Gastroesophageal sphincter (tissue), 3 donors: ENCODE measurements at regions not wholly inside any gene's neighbourhood (a gene's known extent, or its start where the extent isn't known, plus 50 kb on each side); places are given as distances from the start of the nearest gene placed in this dataset.

Source experiments
- POLR2A ChIP-seq, 2 donors: fragments of 450-650 bp; IDR thresholded peaks; one replicate each; pipeline ENCODE4 v1.6.1; 2017; ENCODE audit warnings: antibody characterized with exemption in 2 of 2, mild to moderate bottlenecking in 2 of 2, moderate library complexity in 1 of 2
- POLR2AphosphoS5 ChIP-seq: sonication (generic); formaldehyde crosslinking; IDR thresholded peaks from one replicate; pipeline ENCODE4 v1.6.1; 2017; ENCODE audit warnings: antibody characterized with exemption
- TF ChIP-seq, protein P1 (sequence below), 4 experiments: fragments of 200-600 bp in 2 of 4; fragments of 450-650 bp in 2 of 4; sonication (generic) in 1 of 4; IDR thresholded peaks; one replicate each; pipeline ENCODE4 v1.5.1; 2017 to 2019; ENCODE audit warnings: antibody characterized with exemption in 4 of 4, mild to moderate bottlenecking in 2 of 4, moderate library complexity in 2 of 4

DNA sequence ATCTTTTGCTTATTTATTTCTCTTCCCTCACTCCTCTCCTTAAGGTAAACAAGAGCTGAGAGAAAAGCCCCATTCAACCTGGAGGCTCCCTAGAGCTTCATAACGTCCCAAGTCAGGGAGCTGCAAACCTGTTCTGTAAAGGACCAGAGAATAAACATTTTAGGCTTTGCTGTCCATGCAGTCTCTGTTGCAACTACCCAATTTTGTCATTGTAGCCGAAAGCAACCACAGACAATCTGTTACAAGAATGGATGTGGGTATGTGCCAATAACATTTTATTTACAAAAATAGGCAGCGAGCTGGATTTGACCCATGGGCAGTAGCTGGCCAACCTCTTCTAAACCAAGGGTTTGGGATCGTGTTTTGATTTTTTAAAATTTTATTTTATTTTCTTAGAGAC is 71.3 kb upstream of the TBL1X start:
- TF ChIP-seq, protein P1, sequence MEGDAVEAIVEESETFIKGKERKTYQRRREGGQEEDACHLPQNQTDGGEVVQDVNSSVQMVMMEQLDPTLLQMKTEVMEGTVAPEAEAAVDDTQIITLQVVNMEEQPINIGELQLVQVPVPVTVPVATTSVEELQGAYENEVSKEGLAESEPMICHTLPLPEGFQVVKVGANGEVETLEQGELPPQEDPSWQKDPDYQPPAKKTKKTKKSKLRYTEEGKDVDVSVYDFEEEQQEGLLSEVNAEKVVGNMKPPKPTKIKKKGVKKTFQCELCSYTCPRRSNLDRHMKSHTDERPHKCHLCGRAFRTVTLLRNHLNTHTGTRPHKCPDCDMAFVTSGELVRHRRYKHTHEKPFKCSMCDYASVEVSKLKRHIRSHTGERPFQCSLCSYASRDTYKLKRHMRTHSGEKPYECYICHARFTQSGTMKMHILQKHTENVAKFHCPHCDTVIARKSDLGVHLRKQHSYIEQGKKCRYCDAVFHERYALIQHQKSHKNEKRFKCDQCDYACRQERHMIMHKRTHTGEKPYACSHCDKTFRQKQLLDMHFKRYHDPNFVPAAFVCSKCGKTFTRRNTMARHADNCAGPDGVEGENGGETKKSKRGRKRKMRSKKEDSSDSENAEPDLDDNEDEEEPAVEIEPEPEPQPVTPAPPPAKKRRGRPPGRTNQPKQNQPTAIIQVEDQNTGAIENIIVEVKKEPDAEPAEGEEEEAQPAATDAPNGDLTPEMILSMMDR (IDR thresholded peaks at IDR 0.05) = no peak
- no peak for TF ChIP-seq POLR2A (IDR thresholded peaks at IDR 0.05)
- no peak for TF ChIP-seq POLR2AphosphoS5
